ENCODE measurements at regions not wholly inside any gene's neighbourhood (a gene's known extent, or its start where the extent isn't known, plus 50 kb on each side); places are given as distances from the start of the nearest gene placed in this dataset.

DNA sequence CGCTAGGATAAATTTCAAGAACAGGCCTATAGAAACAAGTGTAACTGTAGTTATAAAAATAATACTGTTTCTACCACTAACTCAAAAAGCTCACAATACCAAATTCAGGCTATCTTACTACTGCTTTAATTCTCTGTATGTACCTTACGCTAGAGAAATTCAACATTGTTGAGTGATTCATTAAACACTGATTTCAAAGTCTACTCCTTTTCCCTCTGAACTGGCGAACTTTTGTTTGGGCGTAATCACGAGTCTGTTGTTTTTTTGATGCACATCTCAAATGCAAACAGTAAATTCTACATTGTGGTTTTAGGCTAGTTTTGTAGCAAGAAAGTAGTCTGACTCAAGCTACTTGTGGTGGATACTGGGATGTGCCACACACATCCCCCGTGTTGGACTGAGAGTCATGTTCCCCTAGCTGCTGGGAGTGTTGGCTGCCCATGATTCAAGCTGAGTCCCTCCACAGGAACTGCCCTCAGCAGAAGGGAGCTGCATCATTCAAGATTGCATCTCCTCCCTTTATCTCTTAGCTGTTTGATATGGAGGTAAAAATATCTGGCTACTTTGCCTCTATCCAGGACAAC lies 406.1 kb downstream of the RAPGEF2 start (continued):
- no peak for TF ChIP-seq EZH2phosphoT487 (IDR thresholded peaks at IDR 0.05; ENCODE audit: borderline replicate concordance)

DNA sequence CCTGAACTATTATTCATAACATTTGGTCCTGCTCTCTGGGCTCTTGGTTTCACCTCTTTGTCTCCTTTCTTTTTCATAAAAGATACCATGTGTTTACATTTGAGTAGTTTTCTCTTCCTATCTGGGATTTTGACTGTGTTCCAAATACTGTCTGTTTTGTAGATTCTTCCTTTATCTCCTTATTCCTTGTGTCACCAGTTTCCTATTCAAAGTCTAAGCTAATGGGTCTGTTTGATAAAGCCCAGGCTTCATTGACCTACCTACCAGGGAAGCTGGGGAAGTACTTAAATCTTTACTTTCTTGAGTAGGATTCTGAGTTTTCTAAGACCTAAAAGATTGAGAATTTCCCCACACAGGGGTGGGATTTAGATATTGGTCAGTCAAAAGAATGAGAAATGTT lies 409.5 kb downstream of the RAPGEF2 start:
- no peak overlapping the region for H3K4me3 ChIP-seq (replicated peaks in 1 of 2; ENCODE audit: low read depth in 1 of 2, low read length in 2 of 2)
- H3K36me3 ChIP-seq (ENCODE audit: control insufficient read depth in 1 of 2, insufficient read depth in 2 of 2, low read length in 2 of 2) = no peaks in the 10 kb centered on the region
- ChIA-PET CTCF (no interaction called here), RAD21 (ENCODE audit: low non-redundant PET in 1 of 2, low total read pairs in 2 of 2, uncharacterized antibody in 2 of 2, unreplicated experiment in 2 of 2) (no interaction called here), POLR2A (no interaction called here)
- 0 out of 2 replicates have a peak, but pooled peaks cover 3% of the 10 kb centered on the region for H3K9me2 ChIP-seq (ENCODE audit: insufficient read depth)
- H3K79me2 ChIP-seq (ENCODE audit: insufficient read depth, low read length) = no peaks in the 10 kb centered on the region
- intact Hi-C loops (cut with micrococcal nuclease) = no loop called here
- no peaks in the 10 kb centered on the region for H3K4me1 ChIP-seq (ENCODE audit: control insufficient read depth in 1 of 2, insufficient read depth in 2 of 2, low read length in 2 of 2)
- ATAC-seq = no peak
- no peaks in the 10 kb centered on the region for H3K27me3 ChIP-seq (ENCODE audit: insufficient read depth, low read length)
- H3K9me3 ChIP-seq (ENCODE audit: control insufficient read depth in 1 of 2, insufficient read depth in 1 of 2, low read depth in 1 of 2, low read length in 2 of 2) = no peaks in the 10 kb centered on the region
- BruUV-seq (replicated peaks) = no TSS peak
- TF ChIP-seq SRF (IDR thresholded peaks at IDR 0.05; ENCODE audit: low read depth) (no peak), ZFX (IDR thresholded peaks at IDR 0.05) (no peak), EGR1 (IDR thresholded peaks at IDR 0.05; ENCODE audit: low read depth) (no peak), POLR2A (IDR thresholded peaks at IDR 0.05; ENCODE audit: borderline replicate concordance, extremely low read depth, insufficient read depth, insufficient read length) (no peak), TCF7L2 (IDR thresholded peaks at IDR 0.05; ENCODE audit: borderline replicate concordance, extremely low read depth, insufficient read depth, insufficient read length) (no peak), EZH2phosphoT487 (IDR thresholded peaks at IDR 0.05; ENCODE audit: borderline replicate concordance) (no peak), RAD21 (IDR thresholded peaks at IDR 0.05; ENCODE audit: low read depth) (no peak), EZH2 (IDR thresholded peaks at IDR 0.05) (no peak), JUND (IDR thresholded peaks at IDR 0.05) (no peak), SIN3A (IDR thresholded peaks at IDR 0.05; ENCODE audit: low read depth) (no peak), POLR2AphosphoS5 (IDR thresholded peaks at IDR 0.05; ENCODE audit: low read depth, low read length) (no peak), ELF1 (IDR thresholded peaks at IDR 0.05; ENCODE audit: borderline replicate concordance, low read depth) (no peak), CEBPB (IDR thresholded peaks at IDR 0.05; ENCODE audit: low read depth) (no peak), YY1 (IDR thresholded peaks at IDR 0.05; ENCODE audit: extremely low read depth, insufficient replicate concordance, low read depth, low read length) (no peak), ZNF274 (IDR thresholded peaks at IDR 0.05; ENCODE audit: low read depth, low read length) (no peak)
- TF ChIP-seq, protein P1, sequence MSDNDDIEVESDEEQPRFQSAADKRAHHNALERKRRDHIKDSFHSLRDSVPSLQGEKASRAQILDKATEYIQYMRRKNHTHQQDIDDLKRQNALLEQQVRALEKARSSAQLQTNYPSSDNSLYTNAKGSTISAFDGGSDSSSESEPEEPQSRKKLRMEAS (IDR thresholded peaks at IDR 0.05) = no peak
- TF ChIP-seq, protein P2, sequence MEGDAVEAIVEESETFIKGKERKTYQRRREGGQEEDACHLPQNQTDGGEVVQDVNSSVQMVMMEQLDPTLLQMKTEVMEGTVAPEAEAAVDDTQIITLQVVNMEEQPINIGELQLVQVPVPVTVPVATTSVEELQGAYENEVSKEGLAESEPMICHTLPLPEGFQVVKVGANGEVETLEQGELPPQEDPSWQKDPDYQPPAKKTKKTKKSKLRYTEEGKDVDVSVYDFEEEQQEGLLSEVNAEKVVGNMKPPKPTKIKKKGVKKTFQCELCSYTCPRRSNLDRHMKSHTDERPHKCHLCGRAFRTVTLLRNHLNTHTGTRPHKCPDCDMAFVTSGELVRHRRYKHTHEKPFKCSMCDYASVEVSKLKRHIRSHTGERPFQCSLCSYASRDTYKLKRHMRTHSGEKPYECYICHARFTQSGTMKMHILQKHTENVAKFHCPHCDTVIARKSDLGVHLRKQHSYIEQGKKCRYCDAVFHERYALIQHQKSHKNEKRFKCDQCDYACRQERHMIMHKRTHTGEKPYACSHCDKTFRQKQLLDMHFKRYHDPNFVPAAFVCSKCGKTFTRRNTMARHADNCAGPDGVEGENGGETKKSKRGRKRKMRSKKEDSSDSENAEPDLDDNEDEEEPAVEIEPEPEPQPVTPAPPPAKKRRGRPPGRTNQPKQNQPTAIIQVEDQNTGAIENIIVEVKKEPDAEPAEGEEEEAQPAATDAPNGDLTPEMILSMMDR (IDR thresholded peaks at IDR 0.05 in 2 of 3, conservative IDR thresholded peaks at IDR 0.05 in 1 of 3; ENCODE audit: borderline replicate concordance in 1 of 3, insufficient read depth in 1 of 3, low read depth in 2 of 3, low read length in 2 of 3) = no peak
- TF ChIP-seq, protein P3, sequence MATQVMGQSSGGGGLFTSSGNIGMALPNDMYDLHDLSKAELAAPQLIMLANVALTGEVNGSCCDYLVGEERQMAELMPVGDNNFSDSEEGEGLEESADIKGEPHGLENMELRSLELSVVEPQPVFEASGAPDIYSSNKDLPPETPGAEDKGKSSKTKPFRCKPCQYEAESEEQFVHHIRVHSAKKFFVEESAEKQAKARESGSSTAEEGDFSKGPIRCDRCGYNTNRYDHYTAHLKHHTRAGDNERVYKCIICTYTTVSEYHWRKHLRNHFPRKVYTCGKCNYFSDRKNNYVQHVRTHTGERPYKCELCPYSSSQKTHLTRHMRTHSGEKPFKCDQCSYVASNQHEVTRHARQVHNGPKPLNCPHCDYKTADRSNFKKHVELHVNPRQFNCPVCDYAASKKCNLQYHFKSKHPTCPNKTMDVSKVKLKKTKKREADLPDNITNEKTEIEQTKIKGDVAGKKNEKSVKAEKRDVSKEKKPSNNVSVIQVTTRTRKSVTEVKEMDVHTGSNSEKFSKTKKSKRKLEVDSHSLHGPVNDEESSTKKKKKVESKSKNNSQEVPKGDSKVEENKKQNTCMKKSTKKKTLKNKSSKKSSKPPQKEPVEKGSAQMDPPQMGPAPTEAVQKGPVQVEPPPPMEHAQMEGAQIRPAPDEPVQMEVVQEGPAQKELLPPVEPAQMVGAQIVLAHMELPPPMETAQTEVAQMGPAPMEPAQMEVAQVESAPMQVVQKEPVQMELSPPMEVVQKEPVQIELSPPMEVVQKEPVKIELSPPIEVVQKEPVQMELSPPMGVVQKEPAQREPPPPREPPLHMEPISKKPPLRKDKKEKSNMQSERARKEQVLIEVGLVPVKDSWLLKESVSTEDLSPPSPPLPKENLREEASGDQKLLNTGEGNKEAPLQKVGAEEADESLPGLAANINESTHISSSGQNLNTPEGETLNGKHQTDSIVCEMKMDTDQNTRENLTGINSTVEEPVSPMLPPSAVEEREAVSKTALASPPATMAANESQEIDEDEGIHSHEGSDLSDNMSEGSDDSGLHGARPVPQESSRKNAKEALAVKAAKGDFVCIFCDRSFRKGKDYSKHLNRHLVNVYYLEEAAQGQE (IDR thresholded peaks at IDR 0.05; ENCODE audit: low read depth) = no peak
- TF ChIP-seq, protein P4, sequence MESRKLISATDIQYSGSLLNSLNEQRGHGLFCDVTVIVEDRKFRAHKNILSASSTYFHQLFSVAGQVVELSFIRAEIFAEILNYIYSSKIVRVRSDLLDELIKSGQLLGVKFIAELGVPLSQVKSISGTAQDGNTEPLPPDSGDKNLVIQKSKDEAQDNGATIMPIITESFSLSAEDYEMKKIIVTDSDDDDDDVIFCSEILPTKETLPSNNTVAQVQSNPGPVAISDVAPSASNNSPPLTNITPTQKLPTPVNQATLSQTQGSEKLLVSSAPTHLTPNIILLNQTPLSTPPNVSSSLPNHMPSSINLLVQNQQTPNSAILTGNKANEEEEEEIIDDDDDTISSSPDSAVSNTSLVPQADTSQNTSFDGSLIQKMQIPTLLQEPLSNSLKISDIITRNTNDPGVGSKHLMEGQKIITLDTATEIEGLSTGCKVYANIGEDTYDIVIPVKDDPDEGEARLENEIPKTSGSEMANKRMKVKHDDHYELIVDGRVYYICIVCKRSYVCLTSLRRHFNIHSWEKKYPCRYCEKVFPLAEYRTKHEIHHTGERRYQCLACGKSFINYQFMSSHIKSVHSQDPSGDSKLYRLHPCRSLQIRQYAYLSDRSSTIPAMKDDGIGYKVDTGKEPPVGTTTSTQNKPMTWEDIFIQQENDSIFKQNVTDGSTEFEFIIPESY (IDR thresholded peaks at IDR 0.05; ENCODE audit: extremely low read depth, insufficient replicate concordance, low read length) = no peak
- H2AFZ ChIP-seq (ENCODE audit: low read depth, low read length, poor library complexity, severe bottlenecking) = no peak overlapping the region
- H4K20me1 ChIP-seq (ENCODE audit: insufficient read depth) = no peaks in the 10 kb centered on the region
- DNase-seq (ENCODE audit: low read depth, low spot score) = no peak
- H3K27ac ChIP-seq (ENCODE audit: low read depth, low read length) = no peak overlapping the region
- no peak overlapping the region for H3K4me2 ChIP-seq (ENCODE audit: low read length)
- no peak overlapping the region for H3K9ac ChIP-seq (ENCODE audit: low read length)

Measured in HCT116 (cell line).